HCT116 (cell line): ENCODE measurements at regions not wholly inside any gene's neighbourhood (a gene's known extent, or its start where the extent isn't known, plus 50 kb on each side); places are given as distances from the start of the nearest gene placed in this dataset.

Source experiments
- ATAC-seq: fragments of 200-7000 bp; cut with Tn5 transposase; 2 replicates; pipeline ENCODE4 v1.9.1; 2020; ENCODE audit warnings: mild to moderate bottlenecking, moderate library complexity
- BruUV-seq: library from RNA; stranded (reverse); fragments of 400-500 nt; replicated peaks from 2 replicates; lab custom pipeline; 2021; lab: Mats Ljungman, UMichigan
- CTCF ChIA-PET: fragments of 300-600 bp; sonication (Branson Sonifier 250); formaldehyde crosslinking; loops from one replicate; lab custom pipeline; 2021; ENCODE audit warnings: antibody characterized with exemption; lab: Charles Lee
- POLR2A ChIA-PET: fragments of 300-600, 350-600 bp; sonication (Branson Sonifier 250); formaldehyde crosslinking; loops from one replicate; lab custom pipeline; 2021; ENCODE audit warnings: antibody characterized with exemption; lab: Charles Lee
- RAD21 ChIA-PET, 2 experiments: fragments of 300-600 bp; sonication (Branson Sonifier 250); formaldehyde crosslinking; loops; one replicate each; lab custom pipeline; 2023; ENCODE audit warnings: low total read pairs in 2 of 2; ENCODE audit not compliant: uncharacterized antibody in 2 of 2, unreplicated experiment in 2 of 2, low non-redundant PET in 1 of 2; lab: Charles Lee
- DNase-seq: peaks from one replicate; pipeline ENCODE4 v3.0.0-alpha.2; 2010; ENCODE audit warnings: low read depth, low spot score
- H2AFZ ChIP-seq: fragments of 200-600 bp; shearing (Covaris generic), sonication (generic); 2 replicates; pipeline ENCODE4 v1.6.1; 2017; ENCODE audit warnings: low read depth, mixed run types, mixed read lengths, antibody characterized with exemption, low read length; ENCODE audit not compliant: poor library complexity, severe bottlenecking
- H3K27ac ChIP-seq: 2 replicates; pipeline ENCODE4 v1.5.1; 2012; ENCODE audit warnings: low read depth, low read length
- H3K27me3 ChIP-seq: fragments of 200-600 bp; sonication (generic); 2 replicates; pipeline ENCODE4 v1.6.1; 2016; ENCODE audit warnings: mixed run types, low read length, mixed read lengths; ENCODE audit not compliant: insufficient read depth
- H3K36me3 ChIP-seq, 2 experiments: fragments of 200-500 bp in 1 of 2; fragments of 200-600 bp in 1 of 2; sonication (Bioruptor generic) in 1 of 2; sonication (generic) in 1 of 2; 2 replicates each; pipeline versions ENCODE4 v1.5.1 to v1.6.1; 2014 to 2016; ENCODE audit warnings: low read length in 2 of 2, inconsistent platforms in 1 of 2, mixed read lengths in 1 of 2, mixed run types in 1 of 2; ENCODE audit not compliant: insufficient read depth in 2 of 2, control insufficient read depth in 1 of 2
- H3K4me1 ChIP-seq, 2 experiments: fragments of 200-600 bp in 1 of 2; sonication (generic) in 1 of 2; 2 replicates each; pipeline versions ENCODE4 v1.5.1 to v1.6.1; 2012 to 2017; ENCODE audit warnings: low read length in 2 of 2, inconsistent platforms in 1 of 2, mild to moderate bottlenecking in 1 of 2, mixed read lengths in 1 of 2, mixed run types in 1 of 2, moderate library complexity in 1 of 2; ENCODE audit not compliant: insufficient read depth in 2 of 2, control insufficient read depth in 1 of 2
- H3K4me2 ChIP-seq: fragments of 200-600 bp; sonication (generic); 2 replicates; pipeline ENCODE4 v1.6.1; 2017; ENCODE audit warnings: mixed run types, low read length, mixed read lengths
- H3K4me3 ChIP-seq, 2 experiments: fragments of 200-600 bp in 1 of 2; sonication (generic) in 1 of 2; replicated peaks in 1 of 2; 2 replicates each; pipeline ENCODE4 v1.5.1; 2011 to 2016; ENCODE audit warnings: low read length in 2 of 2, control low read depth in 1 of 2, low read depth in 1 of 2, mild to moderate bottlenecking in 1 of 2, mixed read lengths in 1 of 2, mixed run types in 1 of 2
- H3K79me2 ChIP-seq: fragments of 200-600 bp; sonication (generic); 2 replicates; pipeline ENCODE4 v1.6.1; 2017; ENCODE audit warnings: mild to moderate bottlenecking, mixed run types, low read length, moderate library complexity, mixed read lengths; ENCODE audit not compliant: insufficient read depth
- H3K9ac ChIP-seq: fragments of 200-600 bp; sonication (generic); 2 replicates; pipeline ENCODE4 v1.6.1; 2016; ENCODE audit warnings: low read length, mixed read lengths
- H3K9me2 ChIP-seq: fragments of 200-600 bp; sonication (generic), shearing (Covaris generic); 2 replicates; pipeline ENCODE4 v1.6.1; 2017; ENCODE audit warnings: mixed run types, mild to moderate bottlenecking, moderate library complexity; ENCODE audit not compliant: insufficient read depth
- H3K9me3 ChIP-seq, 2 experiments: fragments of 200-500 bp in 1 of 2; fragments of 200-600 bp in 1 of 2; sonication (Bioruptor generic) in 1 of 2; sonication (generic) in 1 of 2; 2 replicates each; pipeline ENCODE4 v1.6.1; 2014 to 2017; ENCODE audit warnings: low read length in 2 of 2, mixed read lengths in 2 of 2, inconsistent platforms in 1 of 2, low read depth in 1 of 2, mild to moderate bottlenecking in 1 of 2, mixed run types in 1 of 2, moderate library complexity in 1 of 2; ENCODE audit not compliant: control insufficient read depth in 1 of 2, insufficient read depth in 1 of 2
- H4K20me1 ChIP-seq: fragments of 200-600 bp; sonication (generic), shearing (Covaris generic); 2 replicates; pipeline ENCODE4 v1.6.1; 2017; ENCODE audit warnings: mixed run types, mild to moderate bottlenecking, moderate library complexity; ENCODE audit not compliant: insufficient read depth
- CEBPB ChIP-seq: IDR thresholded peaks from 2 replicates; pipeline ENCODE4 v1.6.1; 2012; ENCODE audit warnings: low read depth
- EGR1 ChIP-seq: IDR thresholded peaks from 2 replicates; pipeline ENCODE4 v1.6.1; 2012; ENCODE audit warnings: low read depth
- ELF1 ChIP-seq: IDR thresholded peaks from 2 replicates; pipeline ENCODE4 v1.6.1; 2012; ENCODE audit warnings: low read depth, borderline replicate concordance
- EZH2 ChIP-seq: fragments of 200-600 bp; sonication (generic); IDR thresholded peaks from 2 replicates; pipeline ENCODE4 v1.6.1; 2017; ENCODE audit warnings: antibody characterized with exemption, mixed run types
- FOSL1 ChIP-seq: IDR thresholded peaks from 2 replicates; pipeline ENCODE4 v1.6.1; 2012; ENCODE audit warnings: low read depth
- JUND ChIP-seq: IDR thresholded peaks from 2 replicates; pipeline ENCODE4 v1.6.1; 2012
- POLR2A ChIP-seq: IDR thresholded peaks from 2 replicates; pipeline ENCODE4 v1.7.0; 2011; ENCODE audit warnings: borderline replicate concordance; ENCODE audit not compliant: insufficient read depth, insufficient read length; ENCODE audit errors: extremely low read depth
- POLR2AphosphoS5 ChIP-seq: IDR thresholded peaks from 2 replicates; pipeline ENCODE4 v1.6.1; 2011; ENCODE audit warnings: mild to moderate bottlenecking, low read depth, low read length, moderate library complexity
- SIN3A ChIP-seq: IDR thresholded peaks from 2 replicates; pipeline ENCODE4 v1.6.1; 2012; ENCODE audit warnings: low read depth
- YY1 ChIP-seq: IDR thresholded peaks from 2 replicates; pipeline ENCODE4 v1.6.1; 2011; ENCODE audit warnings: low read length, low read depth, moderate library complexity, mild to moderate bottlenecking; ENCODE audit not compliant: insufficient replicate concordance; ENCODE audit errors: extremely low read depth
- ZFX ChIP-seq: fragments of 450-650 bp; IDR thresholded peaks from 2 replicates; pipeline ENCODE4 v1.6.1; 2017
- ZNF274 ChIP-seq: fragments of 200-500 bp; sonication (Bioruptor generic); IDR thresholded peaks from 2 replicates; pipeline ENCODE4 v1.6.1; 2014; ENCODE audit warnings: mild to moderate bottlenecking, low read depth, low read length, inconsistent platforms
- intact Hi-C: fragments of 100-400 bp; cut with micrococcal nuclease; formaldehyde crosslinking; loops from 2 replicates; pipeline ENCODE4 v1.10.0; 2022
- TF ChIP-seq, protein P1 (sequence below), 3 experiments: fragments of 200-600 bp in 1 of 3; sonication (generic) in 1 of 3; IDR thresholded peaks in 2 of 3; conservative IDR thresholded peaks in 1 of 3; 2 replicates each; pipeline ENCODE4 v1.5.1; 2012 to 2017; ENCODE audit warnings: low read depth in 2 of 3, low read length in 2 of 3, antibody characterized with exemption in 1 of 3, borderline replicate concordance in 1 of 3, control low read depth in 1 of 3, mild to moderate bottlenecking in 1 of 3, mixed read lengths in 1 of 3, mixed run types in 1 of 3, moderate library complexity in 1 of 3; ENCODE audit not compliant: insufficient read depth in 1 of 3
- TF ChIP-seq, protein P2 (sequence below): IDR thresholded peaks from 2 replicates; pipeline ENCODE4 v1.6.1; 2011; ENCODE audit warnings: mild to moderate bottlenecking, low read length, moderate library complexity; ENCODE audit not compliant: insufficient replicate concordance; ENCODE audit errors: extremely low read depth
- TF ChIP-seq, protein P3 (sequence below): IDR thresholded peaks from 2 replicates; pipeline ENCODE4 v1.6.1; 2012

DNA sequence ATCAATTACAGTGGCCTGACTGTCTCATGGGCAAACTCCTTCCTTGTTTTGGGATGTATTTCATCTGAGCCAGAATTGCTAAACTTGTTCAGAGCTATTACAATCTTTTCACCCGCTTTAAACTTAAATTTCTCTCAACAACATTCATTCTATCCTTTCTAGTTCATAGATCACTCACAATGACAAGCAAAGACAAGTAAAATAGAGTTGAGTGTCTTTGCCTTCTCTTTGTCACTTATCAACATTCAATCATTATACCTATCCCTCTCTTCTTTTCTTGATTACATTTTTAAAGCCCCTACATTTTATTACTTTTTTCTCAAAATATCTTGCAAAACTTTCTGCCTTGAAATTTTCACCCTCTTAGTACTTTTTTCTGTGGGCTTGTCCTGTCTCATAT, 1113.1 kb downstream of the PCDH17 start (continued):
- TF ChIP-seq, protein P1, sequence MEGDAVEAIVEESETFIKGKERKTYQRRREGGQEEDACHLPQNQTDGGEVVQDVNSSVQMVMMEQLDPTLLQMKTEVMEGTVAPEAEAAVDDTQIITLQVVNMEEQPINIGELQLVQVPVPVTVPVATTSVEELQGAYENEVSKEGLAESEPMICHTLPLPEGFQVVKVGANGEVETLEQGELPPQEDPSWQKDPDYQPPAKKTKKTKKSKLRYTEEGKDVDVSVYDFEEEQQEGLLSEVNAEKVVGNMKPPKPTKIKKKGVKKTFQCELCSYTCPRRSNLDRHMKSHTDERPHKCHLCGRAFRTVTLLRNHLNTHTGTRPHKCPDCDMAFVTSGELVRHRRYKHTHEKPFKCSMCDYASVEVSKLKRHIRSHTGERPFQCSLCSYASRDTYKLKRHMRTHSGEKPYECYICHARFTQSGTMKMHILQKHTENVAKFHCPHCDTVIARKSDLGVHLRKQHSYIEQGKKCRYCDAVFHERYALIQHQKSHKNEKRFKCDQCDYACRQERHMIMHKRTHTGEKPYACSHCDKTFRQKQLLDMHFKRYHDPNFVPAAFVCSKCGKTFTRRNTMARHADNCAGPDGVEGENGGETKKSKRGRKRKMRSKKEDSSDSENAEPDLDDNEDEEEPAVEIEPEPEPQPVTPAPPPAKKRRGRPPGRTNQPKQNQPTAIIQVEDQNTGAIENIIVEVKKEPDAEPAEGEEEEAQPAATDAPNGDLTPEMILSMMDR (IDR thresholded peaks at IDR 0.05 in 2 of 3, conservative IDR thresholded peaks at IDR 0.05 in 1 of 3; ENCODE audit: borderline replicate concordance in 1 of 3, insufficient read depth in 1 of 3, low read depth in 2 of 3, low read length in 2 of 3) = no peak
- TF ChIP-seq FOSL1 = no peak
- no peak for TF ChIP-seq YY1
- TF ChIP-seq SIN3A = no peak
- TF ChIP-seq ZFX = no peak
- TF ChIP-seq, all 23 proteins: peak for 0

GRCh38 chr13:58767566-58767965, 1136.0 kb downstream of the PCDH17 start:
- CTCF ChIA-PET = no interaction called here
- Histone ChIP-seq H3K27ac (no peak overlapping the region), H3K4me3 (no peak overlapping the region), H3K9ac (no peak overlapping the region), H3K9me2 (no peaks in the 10 kb centered on the region), H3K9me3 (peaks cover 12 to 20% of the 10 kb centered on the region in 2 experiments; a peak in 2 of 4 replicates), H2AFZ (no peak overlapping the region), H3K4me1 (no peaks in the 10 kb centered on the region), H3K36me3 (no peaks in the 10 kb centered on the region), H4K20me1 (no peaks in the 10 kb centered on the region), H3K79me2 (no peaks in the 10 kb centered on the region), H3K4me2 (no peak overlapping the region), H3K27me3 (no peaks in the 10 kb centered on the region)
- no peak for ATAC-seq
- RAD21 ChIA-PET = no interaction called here
- POLR2A ChIA-PET = no interaction called here
- BruUV-seq = no TSS peak
- no peak for DNase-seq
- intact Hi-C loops = no loop called here
- no peak for TF ChIP-seq POLR2AphosphoS5
- TF ChIP-seq, protein P2, sequence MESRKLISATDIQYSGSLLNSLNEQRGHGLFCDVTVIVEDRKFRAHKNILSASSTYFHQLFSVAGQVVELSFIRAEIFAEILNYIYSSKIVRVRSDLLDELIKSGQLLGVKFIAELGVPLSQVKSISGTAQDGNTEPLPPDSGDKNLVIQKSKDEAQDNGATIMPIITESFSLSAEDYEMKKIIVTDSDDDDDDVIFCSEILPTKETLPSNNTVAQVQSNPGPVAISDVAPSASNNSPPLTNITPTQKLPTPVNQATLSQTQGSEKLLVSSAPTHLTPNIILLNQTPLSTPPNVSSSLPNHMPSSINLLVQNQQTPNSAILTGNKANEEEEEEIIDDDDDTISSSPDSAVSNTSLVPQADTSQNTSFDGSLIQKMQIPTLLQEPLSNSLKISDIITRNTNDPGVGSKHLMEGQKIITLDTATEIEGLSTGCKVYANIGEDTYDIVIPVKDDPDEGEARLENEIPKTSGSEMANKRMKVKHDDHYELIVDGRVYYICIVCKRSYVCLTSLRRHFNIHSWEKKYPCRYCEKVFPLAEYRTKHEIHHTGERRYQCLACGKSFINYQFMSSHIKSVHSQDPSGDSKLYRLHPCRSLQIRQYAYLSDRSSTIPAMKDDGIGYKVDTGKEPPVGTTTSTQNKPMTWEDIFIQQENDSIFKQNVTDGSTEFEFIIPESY = no peak
- TF ChIP-seq JUND = no peak
- TF ChIP-seq ELF1 = no peak
- TF ChIP-seq EGR1 = no peak
- no peak for TF ChIP-seq EZH2
- no peak for TF ChIP-seq CEBPB
- TF ChIP-seq POLR2A = no peak
- TF ChIP-seq, protein P1 (IDR thresholded peaks at IDR 0.05 in 2 of 3, conservative IDR thresholded peaks at IDR 0.05 in 1 of 3; ENCODE audit: borderline replicate concordance in 1 of 3, insufficient read depth in 1 of 3, low read depth in 2 of 3, low read length in 2 of 3) = no peak
- no peak for TF ChIP-seq ZNF274
- TF ChIP-seq, protein P3, sequence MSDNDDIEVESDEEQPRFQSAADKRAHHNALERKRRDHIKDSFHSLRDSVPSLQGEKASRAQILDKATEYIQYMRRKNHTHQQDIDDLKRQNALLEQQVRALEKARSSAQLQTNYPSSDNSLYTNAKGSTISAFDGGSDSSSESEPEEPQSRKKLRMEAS = no peak
